Endothelial cell of hepatic sinusoid (primary cell): ENCODE measurements at regions not wholly inside any gene's neighbourhood (a gene's known extent, or its start where the extent isn't known, plus 50 kb on each side); places are given as distances from the start of the nearest gene placed in this dataset.
"Not testable (repeated sequence)": the region's sequence is repeated elsewhere in the genome, so short reads cannot be mapped to it uniquely, and the experiment has no call there.

Experiments used
- in situ Hi-C: cut with HindIII; loops from 2 replicates; pipeline ENCODE4 v1.10.0; 2017; ENCODE audit warnings: low sequenced_read_pairs

DNA sequence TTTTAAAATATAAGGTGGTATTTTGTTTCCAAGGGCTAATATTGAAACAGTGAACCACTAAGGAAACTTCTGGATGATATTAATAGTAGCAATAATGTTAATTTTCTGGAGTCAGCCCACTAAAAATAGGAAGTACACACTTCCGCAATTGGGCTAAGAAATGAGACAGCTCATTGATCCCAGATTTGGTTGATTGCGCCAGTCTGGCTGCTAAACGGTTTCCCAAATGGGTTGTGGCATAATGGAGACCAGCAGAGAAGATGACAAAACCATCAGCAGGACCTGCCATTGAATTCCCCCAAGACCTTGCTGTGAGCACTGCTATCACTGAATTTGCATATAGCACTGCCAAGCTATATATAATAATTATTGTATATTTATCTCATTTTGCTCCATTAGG is 71.2 kb upstream of the SGK1 start:
- in situ Hi-C loops, result no loop called here

DNA sequence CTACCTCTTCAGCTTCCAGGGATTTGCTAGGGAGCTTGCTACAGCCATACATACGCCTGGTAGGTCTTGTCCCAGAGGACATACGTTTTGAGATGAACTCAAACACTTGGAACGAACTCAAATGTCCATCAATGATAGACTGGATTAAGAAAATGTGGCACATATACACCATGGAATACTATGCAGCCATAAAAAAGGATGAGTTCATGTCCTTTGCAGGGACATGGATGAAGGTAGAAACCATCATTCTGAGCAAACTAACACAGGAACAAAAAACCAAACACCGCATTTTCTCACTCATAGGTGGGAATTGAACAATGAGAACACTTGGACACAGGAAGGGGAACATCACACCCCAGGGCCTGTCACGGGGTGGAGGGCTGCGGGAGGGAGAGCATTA is 68.6 kb upstream of the SGK1 start:
- in situ Hi-C loops, result not testable (repeated sequence)

DNA sequence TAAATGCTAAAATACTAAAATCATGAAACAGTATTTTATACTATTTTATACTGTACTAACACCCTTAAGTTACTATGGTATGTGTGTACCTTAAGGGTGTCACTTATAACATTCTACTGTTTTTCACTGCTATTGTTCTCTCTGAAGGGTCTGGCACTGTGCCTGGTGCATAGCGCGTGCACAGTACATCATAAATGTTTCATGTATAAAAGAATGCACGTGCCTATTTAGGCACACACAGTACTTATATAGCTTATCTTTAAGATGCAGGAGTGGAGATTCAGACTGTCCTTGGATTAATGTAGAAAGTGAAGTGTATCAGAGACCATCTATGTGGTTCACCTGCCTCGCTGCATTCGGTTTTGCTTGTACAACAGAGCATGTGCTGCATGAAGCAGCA is 64.0 kb upstream of the SGK1 start:
- in situ Hi-C loops, result no loop called here

DNA sequence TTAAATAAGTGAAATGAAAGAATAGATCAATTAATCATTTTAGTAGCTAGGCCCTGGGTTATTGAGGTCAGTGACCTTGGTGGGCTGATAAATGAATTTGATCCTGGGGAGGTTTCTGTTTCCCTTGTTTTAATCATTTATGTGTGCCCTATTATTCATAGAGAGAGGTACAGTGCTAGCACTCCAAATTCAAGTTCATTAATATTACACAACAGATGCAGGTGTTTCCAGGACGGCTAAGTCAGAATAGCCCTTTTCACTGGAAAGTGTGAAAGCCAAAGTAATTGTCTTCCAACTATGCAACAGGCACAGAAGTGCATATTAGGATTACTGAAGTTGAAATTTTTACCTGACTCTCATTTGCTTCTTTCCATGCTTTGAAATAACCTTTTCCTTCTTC is 61.7 kb upstream of the SGK1 start:
- in situ Hi-C loops, result no loop called here

DNA sequence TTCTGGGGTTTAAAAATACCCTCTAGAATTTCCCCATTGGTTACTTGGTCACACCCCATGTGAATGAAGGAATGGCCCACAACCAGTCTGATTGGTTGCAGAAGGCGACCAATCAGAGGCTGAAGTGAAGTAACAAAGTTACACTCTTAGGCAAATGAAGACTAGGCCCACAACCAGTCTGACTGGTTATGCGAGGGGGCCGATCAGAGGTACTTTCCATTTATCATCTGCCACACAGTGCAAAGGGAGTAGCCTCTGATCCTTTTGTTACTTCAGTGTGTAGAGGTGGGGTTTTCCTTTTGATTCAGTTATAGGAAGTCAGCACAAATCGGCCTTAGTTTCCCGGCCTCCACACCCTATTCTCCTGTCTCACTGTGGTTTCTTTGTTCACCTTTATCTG is 61.2 kb upstream of the SGK1 start:
- in situ Hi-C loops, result no loop called here

DNA sequence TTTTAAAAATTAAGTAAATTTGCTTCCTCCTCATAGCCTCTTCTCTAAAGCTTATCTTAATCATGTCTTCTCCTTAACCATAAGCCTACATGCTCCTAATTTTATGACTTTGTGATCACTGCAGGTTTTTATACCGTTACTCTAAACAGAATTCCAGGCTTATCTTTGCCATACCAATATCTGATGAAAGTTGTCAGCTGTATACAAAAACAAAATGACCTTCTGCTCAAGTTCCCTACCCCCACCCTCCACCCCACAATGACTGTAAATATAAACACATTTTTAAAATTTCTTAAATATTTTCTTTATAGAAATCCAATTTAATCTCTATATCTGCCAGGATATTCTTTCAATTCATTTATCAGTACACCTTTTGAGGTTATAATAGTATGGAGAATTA is 60.5 kb upstream of the SGK1 start:
- in situ Hi-C loops, result no loop called here

DNA sequence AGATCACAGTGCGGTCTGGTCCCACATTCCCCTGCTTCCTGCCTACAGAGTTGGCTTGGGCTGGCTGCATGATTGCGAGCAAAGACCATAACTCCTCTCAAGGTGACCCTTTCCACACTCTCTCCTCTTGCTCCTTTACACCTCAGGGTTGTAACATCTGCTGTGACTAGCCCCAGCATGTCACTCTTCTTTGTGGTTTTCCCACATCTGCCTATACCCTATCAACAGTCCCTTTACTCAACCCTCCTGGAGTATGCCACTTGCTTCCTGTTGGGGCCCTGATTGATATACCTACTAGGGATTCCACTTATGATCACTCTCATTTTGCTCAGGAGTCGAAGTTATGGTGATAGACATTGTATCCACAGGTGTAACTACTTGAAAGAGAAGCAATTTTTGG is 58.9 kb upstream of the SGK1 start:
- in situ Hi-C loops, result no loop called here

DNA sequence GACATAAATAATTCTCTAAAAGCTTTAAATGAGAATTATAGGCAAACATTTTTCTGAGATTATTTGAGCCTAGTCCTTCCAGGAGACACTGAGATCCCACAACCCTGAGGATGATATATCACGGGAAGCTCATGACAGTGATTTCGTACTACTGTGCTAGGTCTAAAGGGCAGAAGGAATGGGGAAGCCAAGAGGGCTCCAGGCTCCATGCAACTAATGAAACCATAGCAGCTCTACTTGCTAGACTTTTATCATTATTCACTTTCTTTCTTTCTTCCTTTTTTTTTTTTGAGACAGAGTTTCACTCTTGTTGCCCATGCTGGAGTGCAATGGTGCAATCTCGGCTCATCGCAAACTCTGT is 57.3 kb upstream of the SGK1 start:
- in situ Hi-C loops, result no loop called here

DNA sequence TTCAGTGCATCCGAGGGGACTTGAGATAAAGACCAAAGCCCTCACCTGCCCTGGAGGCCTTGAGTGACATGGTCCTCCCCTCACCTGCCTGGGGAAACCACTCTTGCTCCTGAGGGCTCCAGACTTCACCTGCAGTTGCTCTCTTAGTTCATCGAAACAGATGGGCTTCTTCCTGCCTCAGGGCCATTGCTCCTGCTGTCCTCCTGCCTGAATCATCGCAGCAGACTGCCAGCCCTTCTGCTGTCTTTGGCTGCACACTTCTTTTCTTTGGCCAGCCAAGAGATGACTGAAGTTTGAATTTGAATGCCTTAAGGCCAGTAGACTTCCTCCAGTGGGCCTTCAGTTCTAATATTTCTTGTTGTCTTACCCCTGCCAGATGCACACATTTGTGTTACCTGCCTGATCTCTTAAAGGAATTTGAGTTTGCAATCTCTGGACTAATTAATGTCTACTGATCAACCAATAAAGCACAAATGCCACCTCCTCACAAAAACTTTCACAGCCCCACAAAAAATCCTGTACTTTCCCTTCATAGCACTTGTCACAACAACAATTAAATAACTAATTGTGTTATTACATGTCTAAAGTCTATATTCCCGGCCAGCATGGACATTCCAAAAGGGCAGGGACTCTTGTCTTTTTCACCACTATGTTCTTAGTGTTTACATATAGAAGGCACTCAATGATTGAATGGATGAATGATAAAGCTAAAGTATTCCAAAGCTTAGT is 56.7 kb upstream of the SGK1 start:
- in situ Hi-C loops, result no loop called here

DNA sequence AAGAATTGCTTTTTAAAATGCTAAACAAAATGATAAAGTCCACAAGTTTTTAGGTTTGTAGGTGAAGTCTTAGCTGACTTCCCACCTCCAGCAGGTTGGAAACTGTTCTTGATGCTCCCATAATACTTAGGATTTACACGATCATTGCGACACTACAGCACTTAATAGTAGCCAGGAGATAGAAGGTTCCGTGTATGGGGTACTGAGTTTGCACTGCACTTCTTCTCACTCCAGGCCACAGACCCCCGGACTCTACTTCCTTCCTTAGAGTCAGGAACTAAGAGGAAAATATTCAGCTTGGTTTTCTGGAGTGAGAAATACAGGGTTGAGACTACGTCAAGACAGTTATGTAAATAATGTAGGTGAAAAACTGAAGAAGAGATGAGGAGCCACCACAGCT is 56.1 kb upstream of the SGK1 start:
- in situ Hi-C loops, result no loop called here

DNA sequence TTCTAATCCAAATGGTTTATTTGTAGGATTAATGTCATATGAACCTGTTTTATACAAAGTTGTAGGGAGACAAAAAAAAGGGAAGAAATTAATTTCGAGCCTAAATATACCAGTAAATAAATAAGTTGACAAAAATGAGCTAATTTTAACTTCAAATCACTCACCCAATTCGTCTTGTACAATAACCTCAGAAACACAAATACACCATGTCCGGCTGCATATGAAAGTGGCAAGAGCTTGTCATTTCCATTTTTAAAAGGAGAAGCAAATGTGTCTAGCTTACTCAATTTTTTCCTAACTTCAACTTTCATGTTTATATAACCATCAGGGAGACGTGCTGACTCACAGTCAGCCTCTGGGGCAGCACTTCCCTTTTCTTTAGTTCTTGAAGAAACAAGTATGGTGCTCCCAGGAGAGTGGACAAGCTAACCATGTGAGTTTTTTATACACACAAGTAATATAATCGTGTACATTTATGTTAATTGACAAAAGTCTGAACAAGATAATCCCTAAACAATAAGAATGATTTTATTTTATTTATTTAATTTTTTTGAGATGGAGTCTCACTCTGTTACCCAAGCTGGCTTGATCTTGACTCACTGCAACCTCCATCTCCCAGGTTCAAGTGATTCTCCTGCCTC is 55.5 kb upstream of the SGK1 start:
- in situ Hi-C loops, result no loop called here

DNA sequence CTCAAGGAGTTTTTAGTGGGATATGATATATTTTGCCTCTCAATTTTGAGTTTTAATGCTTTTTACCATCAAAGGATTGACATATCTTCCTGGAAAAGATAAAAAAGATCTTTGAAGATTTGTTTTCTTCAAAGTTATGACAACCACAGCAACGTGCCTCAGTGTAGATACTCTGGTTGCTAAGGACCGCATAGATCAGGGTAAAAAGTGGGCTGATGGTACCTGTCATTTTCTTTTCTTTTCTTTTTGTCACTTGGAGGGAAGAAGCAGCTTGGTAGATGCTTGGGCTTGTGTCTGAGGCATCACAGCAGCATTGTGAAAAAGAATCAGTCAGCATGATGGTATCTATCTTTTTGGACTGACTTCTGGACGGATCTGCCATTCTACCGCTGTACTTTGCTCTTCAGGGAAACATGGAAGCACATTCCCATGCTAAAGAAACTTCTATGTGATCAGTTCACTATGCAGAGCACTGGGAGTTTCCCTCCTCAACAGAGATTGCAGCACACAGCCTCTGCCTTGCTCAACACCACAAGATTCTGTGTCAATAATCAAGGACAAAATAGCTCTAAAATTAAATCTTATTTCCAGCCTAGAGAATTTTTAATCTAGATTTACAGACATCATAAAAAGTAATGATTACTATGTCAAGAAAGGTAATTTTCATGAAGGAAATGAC is 54.8 kb upstream of the SGK1 start:
- in situ Hi-C loops, result no loop called here

DNA sequence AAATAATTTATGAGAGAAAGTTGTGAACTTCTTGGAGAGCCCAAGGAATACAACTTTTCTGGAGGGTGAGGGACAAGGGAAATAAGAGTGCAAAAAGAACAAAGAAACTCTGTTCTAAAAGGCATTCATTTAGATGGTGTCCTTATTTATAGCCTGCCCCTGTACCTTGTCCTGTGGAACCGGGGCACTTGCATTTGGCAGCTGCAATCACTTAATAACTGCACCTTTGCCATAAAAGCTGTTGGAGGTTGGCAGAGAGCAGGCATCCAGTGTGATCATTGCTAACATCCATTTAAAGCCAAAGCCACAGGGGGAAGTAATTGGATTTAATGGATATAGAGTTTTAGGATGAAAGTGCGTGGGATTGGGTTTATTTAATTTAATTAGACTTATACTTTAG is 50.8 kb upstream of the SGK1 start:
- in situ Hi-C loops, result no loop called here
